SJSA1 (cell line): ENCODE measurements at regions not wholly inside any gene's neighbourhood (a gene's known extent, or its start where the extent isn't known, plus 50 kb on each side); places are given as distances from the start of the nearest gene placed in this dataset.
A peak's percentile ranks its signal among the peaks of the same experiment; 100 is the strongest.
"Not testable (repeated sequence)": the region's sequence is repeated elsewhere in the genome, so short reads cannot be mapped to it uniquely, and the experiment has no call there.

Experiments
- DNase-seq, 2 experiments: peaks; one replicate each; pipeline ENCODE4 v3.0.0-alpha.2; 2015 to 2020; ENCODE audit warnings: low spot score in 2 of 2, low read depth in 1 of 2
- H3K27ac ChIP-seq: fragments of 250-450 bp; sonication (Bioruptor Pico); 2 replicates; pipeline ENCODE4 v1.5.1; 2020; ENCODE audit warnings: mild to moderate bottlenecking, moderate library complexity
- H3K27me3 ChIP-seq: fragments of 250-450 bp; sonication (Bioruptor Pico); replicated peaks from 2 replicates; pipeline ENCODE4 v1.5.1; 2020; ENCODE audit warnings: mild to moderate bottlenecking, moderate library complexity
- H3K36me3 ChIP-seq: fragments of 250-450 bp; sonication (Bioruptor Pico); 2 replicates; pipeline ENCODE4 v1.5.1; 2020; ENCODE audit warnings: mild to moderate bottlenecking
- H3K4me1 ChIP-seq: fragments of 250-450 bp; sonication (Bioruptor Pico); replicated peaks from 2 replicates; pipeline ENCODE4 v1.6.1; 2021; ENCODE audit warnings: mild to moderate bottlenecking
- H3K4me3 ChIP-seq: fragments of 250-450 bp; sonication (Bioruptor Pico); 2 replicates; pipeline ENCODE4 v1.5.1; 2020; ENCODE audit warnings: mild to moderate bottlenecking
- H3K9me3 ChIP-seq: fragments of 250-450 bp; sonication (Bioruptor Pico); replicated peaks from 2 replicates; pipeline ENCODE4 v1.5.1; 2020; ENCODE audit warnings: mild to moderate bottlenecking

DNA sequence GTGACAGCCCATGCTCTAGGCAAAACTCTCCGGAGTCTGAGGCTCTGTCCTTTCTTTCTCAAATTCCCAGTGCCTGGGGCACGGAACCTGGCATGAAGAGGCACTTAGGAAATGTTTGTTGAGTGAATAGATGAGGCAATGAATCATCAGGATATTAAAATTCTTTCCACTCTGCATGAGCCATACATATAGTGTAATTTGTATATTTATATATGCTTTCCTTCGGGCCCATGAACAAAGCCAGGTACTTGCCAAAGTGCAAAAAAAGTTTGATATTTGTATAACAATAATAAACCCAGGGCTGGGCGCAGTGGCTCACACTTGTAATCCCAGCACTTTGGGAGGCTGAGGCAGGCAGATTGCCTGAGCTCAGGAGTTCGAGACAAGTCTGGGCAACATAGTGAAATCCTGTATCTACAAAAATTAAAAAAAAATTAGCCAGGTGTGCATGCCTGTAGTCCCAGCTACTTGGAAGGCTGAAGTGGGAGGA, 212.3 kb upstream of the ZNF217 start:
- H3K36me3 ChIP-seq, result no peaks in the 10 kb centered on the region
- no peaks in the 10 kb centered on the region for H3K27me3 ChIP-seq
- H3K27ac ChIP-seq, result peak overlapping the region; percentile 64
- H3K4me1 ChIP-seq, result peaks cover 23% of the 10 kb centered on the region
- H3K9me3 ChIP-seq, result no peaks in the 10 kb centered on the region
- no peak overlapping the region for H3K4me3 ChIP-seq
- DNase-seq, result peak; percentile 77 to 86

DNA sequence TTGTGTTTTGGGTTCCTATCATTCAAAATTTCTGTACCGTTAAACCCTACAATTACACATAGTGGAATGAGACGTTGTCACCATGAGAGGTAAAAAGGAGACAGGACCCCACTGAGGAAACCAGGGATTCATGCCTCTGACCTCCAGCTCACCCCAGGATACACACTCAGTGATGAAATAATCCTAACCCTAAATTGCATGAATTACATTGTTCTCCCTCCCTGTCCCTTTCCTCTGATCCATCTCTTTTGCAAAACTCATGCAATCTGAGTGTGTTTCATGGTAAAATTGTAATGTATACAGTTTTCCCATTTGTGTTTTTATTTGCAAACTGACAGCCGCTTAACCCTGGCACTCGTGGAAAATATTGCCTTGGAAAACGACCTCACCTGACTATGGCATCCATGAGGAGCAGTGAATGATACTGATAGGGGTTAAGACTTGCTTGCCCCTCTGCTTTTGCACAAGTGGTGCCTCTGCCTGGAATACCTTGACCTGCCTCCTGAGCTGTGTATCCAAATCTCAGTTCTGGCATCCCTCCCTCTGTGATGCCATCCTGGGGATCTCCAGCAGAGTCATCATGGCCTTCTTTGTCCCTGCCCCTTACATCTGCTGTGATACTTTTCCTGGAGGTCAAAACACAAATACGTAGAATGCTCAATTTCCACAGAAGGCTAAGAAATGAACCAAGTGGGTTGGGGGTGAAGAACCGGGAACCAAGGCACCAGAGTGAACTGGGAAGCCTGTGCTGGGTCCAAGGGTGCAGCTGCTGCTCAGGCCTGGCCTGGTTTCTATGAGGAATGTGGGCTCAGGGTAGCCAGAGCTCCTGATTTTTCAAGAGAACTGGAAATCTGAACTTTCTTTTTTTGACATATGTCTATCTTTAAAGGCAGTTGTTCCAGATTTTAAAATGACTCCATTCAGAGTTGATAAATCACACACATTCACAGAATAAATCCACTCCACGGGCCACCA, 211.6 kb upstream of the ZNF217 start:
- H3K36me3 ChIP-seq, result no peaks in the 10 kb centered on the region
- H3K4me3 ChIP-seq, result no peak overlapping the region
- no peak for DNase-seq
- no peaks in the 10 kb centered on the region for H3K27me3 ChIP-seq
- H3K27ac ChIP-seq, result peak overlapping the region; percentile 64
- H3K9me3 ChIP-seq, result no peaks in the 10 kb centered on the region
- peaks cover 23% of the 10 kb centered on the region for H3K4me1 ChIP-seq

DNA sequence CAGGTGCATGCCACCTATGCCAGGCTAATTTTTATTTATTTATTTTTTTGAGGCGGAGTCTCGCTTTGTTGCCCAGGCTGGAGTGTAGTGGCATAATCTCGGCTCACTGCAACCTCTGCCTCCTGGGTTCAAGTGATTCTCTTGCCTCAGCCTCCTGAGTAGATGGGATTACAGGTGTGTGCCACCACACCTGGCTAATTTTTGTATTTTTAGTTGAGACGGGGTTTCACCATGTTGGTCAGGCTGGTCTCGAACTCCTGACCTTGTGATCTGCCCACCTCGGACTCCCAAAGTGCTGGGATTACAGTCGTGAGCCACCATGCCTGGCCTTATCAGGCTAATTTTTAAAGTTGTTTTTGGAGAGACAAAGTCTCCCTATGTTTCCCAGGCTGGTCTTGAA, 210.7 kb upstream of the ZNF217 start:
- peaks cover 23% of the 10 kb centered on the region for H3K4me1 ChIP-seq
- not testable (repeated sequence) for H3K27me3 ChIP-seq, H3K36me3 ChIP-seq, H3K27ac ChIP-seq, H3K4me3 ChIP-seq, DNase-seq, H3K9me3 ChIP-seq

DNA sequence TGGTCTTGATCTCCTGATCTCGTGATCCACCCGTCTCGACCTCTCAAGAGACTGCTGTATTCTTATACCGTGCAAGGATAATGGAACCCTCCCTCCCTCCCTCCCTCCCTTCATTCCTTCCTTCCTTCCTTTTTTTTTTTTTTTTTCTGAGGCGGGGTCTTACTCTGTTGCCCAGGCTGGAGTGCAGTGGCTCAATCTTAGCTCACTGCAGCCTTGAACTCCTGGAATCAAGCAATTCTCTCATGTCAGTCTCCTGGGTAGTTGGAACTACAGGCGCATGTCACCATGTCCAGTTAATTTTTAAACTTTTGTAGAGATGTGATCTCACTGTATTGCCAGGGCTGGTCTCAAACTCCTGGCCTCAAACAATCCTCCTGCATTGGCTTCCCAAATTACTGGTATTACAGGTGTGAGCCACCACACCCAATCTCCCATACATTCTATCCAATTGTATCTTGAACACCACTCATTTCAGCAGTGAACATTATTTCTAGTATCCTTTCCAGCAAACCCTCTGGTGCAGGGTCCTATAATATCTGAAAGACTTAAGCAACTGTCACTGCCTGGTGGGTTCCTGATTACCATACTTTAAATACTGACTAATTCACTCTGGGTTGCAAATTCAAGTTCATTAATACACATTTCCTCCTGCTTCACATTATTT, 210.0 kb upstream of the ZNF217 start:
- no peak overlapping the region for H3K4me3 ChIP-seq

DNA sequence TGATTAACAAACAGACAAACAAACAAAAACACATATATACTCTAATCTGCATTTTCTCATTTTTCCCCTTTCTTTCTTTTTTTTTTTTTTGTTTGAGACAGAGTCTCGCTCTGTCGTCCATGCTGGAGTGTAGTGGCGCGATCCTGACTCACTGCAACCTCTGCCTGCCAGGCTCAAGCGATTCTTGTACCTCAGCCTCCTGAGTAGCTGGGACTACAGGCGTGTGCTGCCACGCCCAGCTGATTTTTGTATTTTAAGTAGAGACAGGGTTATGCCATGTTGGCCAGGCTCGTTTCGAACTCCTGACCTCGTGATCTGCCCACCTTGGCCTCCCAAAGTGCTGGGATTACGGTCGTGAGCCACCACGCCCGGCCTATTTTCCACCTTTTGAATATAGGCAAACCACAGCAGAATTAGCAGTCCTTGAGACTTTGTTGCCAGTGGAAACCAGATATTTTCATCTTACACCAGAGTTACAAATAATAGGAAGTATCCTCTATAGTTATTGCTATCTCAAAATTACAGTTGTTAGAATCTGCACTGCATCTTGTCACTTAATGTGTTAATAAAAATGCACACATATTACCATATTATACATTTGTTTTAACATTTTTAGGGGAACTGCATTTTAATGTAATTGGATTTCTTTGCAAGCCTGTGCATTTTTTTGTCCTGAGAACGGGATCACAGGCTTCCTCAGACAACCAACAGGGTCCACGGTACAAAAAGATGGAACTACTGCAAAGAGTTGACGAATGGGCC, 208.2 kb upstream of the ZNF217 start:
- peaks cover 20% of the 10 kb centered on the region for H3K4me1 ChIP-seq
- DNase-seq, result no peak
- H3K27me3 ChIP-seq, result no peaks in the 10 kb centered on the region
- no peaks in the 10 kb centered on the region for H3K36me3 ChIP-seq
- no peak overlapping the region for H3K4me3 ChIP-seq
- no peak overlapping the region for H3K27ac ChIP-seq
- H3K9me3 ChIP-seq, result no peaks in the 10 kb centered on the region

More for the DNA sequence above, 210.0 kb upstream of the ZNF217 start:
- Histone ChIP-seq H3K27ac (no peak overlapping the region), H3K36me3 (no peaks in the 10 kb centered on the region), H3K4me1 (peaks cover 23% of the 10 kb centered on the region), H3K27me3 (no peaks in the 10 kb centered on the region), H3K9me3 (no peaks in the 10 kb centered on the region)
- no peak for DNase-seq

DNA sequence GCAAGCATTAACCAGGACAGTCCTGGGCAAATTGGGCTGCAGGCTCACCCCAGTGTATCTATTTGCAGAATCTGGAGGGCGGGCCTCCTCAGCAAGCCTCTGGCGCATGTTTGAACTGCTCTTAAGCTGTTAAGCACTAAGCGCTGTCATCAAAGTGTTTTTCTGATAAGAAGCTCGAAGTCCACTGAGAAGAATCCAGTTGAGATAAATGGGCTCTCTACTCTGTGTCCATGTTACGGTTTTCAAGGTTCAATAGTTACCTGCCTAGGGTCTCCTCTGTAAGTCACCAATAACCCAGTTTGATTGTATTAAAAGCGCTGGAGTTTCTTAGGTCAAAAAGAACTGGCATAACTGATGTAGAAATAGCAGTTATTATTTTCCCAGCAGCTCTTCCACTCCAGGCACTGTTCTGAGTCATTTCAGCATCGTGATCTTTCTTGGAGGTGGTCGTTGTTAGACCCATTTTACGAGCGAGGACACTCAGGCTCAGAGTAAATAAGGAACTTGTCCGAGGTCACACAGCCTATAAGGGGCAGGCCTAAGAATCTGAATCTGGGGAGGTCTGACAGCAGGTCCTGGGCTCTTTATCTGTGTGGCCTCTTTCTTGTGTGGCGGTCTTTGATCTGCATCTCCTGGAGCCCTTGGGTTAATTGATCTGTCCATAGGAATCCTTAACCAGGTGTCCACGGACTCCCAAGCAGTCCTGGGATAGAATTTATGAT, 207.4 kb upstream of the ZNF217 start:
- H3K9me3 ChIP-seq, result no peaks in the 10 kb centered on the region
- H3K4me3 ChIP-seq, result no peak overlapping the region
- no peak for DNase-seq
- H3K36me3 ChIP-seq, result no peaks in the 10 kb centered on the region
- H3K27ac ChIP-seq, result no peak overlapping the region
- peaks cover 14% of the 10 kb centered on the region for H3K4me1 ChIP-seq
- H3K27me3 ChIP-seq, result no peaks in the 10 kb centered on the region

DNA sequence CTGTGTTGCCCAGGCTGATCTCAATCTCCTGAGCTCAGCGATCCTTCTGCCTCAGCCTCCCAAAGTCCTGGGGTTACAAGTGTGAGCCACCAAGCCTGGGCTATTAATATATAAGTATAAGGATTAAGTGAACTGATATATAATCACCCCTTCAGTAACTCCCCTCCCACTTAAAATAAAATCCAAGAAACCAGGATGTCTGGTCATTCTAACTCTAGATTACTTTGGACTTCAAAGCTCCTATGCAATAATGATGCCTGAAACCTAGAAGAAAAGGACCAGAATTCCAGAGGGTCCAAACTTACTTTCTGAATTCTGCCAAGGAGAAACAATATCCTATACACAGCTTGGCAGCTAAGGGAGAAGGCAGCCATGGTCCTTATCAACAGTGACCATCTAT, 206.8 kb upstream of the ZNF217 start:
- no peak overlapping the region for H3K4me3 ChIP-seq
- peaks cover 9% of the 10 kb centered on the region for H3K4me1 ChIP-seq
- no peak for DNase-seq
- no peaks in the 10 kb centered on the region for H3K27me3 ChIP-seq
- H3K27ac ChIP-seq, result no peak overlapping the region
- no peaks in the 10 kb centered on the region for H3K9me3 ChIP-seq
- no peaks in the 10 kb centered on the region for H3K36me3 ChIP-seq

DNA sequence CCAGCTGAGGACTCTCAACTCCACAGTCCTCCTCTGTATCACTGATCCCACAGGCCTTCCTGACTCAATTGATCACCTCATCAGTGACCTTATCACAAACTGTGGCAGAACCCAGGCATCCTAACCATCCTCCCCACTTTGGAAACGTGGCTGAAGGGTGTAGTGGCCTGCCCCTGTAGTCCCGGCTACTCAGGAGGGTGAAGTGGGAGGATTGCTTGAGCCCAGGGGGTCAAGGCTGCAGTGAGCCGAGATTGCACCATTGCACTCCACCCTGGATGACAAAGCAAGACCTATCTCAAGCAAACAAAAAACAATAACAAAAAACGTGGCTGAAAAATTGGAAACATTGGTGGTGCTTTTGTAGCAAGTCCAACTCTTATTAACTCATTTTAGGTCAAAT, 203.4 kb upstream of the ZNF217 start:
- Histone ChIP-seq H3K36me3 (no peaks in the 10 kb centered on the region), H3K4me3 (no peak overlapping the region), H3K4me1 (peaks cover 12% of the 10 kb centered on the region), H3K9me3 (no peaks in the 10 kb centered on the region), H3K27me3 (no peaks in the 10 kb centered on the region), H3K27ac (no peak overlapping the region)
- DNase-seq, result no peak

DNA sequence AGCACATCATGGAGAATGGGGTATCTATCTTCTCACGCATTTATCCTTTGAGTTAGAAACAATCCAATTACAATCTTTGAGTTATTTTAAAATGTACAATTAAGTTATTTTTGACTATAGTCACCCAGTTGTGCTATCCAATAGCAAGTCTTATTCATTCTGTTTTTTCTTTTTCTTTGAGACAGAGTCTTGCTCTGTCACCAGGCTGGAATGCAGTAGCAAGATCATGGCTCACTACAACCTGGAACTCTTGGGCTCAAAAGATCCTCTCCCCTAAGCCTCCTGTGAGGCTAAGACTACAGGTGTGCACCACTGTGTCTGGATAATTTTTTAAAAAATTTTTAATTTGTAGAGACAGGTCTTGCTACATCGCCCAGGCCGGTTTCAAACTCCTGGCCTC, 201.5 kb upstream of the ZNF217 start:
- H3K9me3 ChIP-seq, result no peaks in the 10 kb centered on the region
- no peaks in the 10 kb centered on the region for H3K27me3 ChIP-seq
- no peaks in the 10 kb centered on the region for H3K36me3 ChIP-seq
- peak overlapping the region; percentile 10; the same call in 1 of the 2 replicates for H3K27ac ChIP-seq
- H3K4me1 ChIP-seq, result peaks cover 12% of the 10 kb centered on the region
- H3K4me3 ChIP-seq, result no peak overlapping the region
- no peak for DNase-seq

DNA sequence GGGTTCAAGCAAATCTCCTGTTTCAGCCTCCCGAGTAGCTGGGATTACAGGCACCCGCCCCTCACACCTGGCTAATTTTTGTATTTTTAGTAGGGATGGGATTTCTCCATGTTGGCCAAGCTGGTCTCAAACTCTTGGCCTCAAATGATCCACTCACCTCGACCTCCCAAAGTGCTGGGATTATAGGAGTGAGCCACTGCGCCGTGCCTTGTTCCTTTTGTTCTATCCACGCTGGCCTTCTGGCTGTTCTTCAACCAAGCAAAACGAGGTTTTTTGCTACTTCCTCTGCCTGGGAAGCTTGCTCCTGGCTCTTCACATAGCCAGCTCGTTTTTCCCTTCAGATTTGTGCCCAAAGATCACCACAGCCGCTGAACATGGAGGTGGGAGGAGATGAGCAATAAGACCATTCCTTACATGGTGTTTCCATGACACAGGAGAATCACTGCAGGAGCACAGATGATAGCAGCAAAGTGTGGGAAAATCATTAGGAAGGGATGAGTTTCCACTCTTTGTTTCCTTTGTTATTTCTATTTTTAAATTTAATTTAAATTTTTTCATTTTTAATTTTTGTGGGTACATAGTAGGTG, 201.0 kb upstream of the ZNF217 start:
- no peak for DNase-seq
- Histone ChIP-seq H3K9me3 (no peaks in the 10 kb centered on the region), H3K36me3 (no peaks in the 10 kb centered on the region), H3K4me1 (peaks cover 17% of the 10 kb centered on the region), H3K27ac (peak overlapping the region; percentile 10; the same call in 1 of the 2 replicates), H3K4me3 (no peak overlapping the region), H3K27me3 (no peaks in the 10 kb centered on the region)

DNA sequence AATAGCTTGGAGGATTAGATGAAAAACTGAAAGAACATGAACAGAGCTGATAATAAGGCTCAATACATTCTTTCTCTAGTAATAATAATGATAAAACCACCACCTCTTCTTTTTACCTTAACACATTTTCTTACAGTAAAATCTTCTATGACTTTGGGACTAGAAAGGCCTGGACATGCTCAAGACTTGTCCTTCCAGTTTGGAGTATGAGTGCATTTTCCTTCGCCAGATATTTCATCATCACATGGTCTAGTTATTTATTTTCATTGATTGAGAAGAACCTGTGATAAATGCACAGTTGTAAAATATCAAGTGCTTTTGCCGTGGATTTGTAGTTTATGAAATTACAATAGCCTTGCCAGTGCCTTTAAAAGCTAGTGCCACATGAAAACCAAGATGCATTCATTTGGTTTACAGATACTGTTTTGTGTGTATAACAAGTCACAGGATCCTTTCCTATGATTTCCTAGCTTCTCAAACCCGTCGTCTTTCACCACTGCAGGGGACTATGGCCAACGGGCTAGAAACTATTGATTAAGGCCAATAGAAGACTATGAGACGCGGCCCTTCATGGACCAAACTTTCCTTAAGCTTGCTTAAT, 200.2 kb upstream of the ZNF217 start:
- Histone ChIP-seq H3K9me3 (no peaks in the 10 kb centered on the region), H3K27ac (no peak overlapping the region), H3K4me1 (peaks cover 25% of the 10 kb centered on the region), H3K27me3 (no peaks in the 10 kb centered on the region), H3K4me3 (no peak overlapping the region), H3K36me3 (no peaks in the 10 kb centered on the region)
- no peak for DNase-seq

DNA sequence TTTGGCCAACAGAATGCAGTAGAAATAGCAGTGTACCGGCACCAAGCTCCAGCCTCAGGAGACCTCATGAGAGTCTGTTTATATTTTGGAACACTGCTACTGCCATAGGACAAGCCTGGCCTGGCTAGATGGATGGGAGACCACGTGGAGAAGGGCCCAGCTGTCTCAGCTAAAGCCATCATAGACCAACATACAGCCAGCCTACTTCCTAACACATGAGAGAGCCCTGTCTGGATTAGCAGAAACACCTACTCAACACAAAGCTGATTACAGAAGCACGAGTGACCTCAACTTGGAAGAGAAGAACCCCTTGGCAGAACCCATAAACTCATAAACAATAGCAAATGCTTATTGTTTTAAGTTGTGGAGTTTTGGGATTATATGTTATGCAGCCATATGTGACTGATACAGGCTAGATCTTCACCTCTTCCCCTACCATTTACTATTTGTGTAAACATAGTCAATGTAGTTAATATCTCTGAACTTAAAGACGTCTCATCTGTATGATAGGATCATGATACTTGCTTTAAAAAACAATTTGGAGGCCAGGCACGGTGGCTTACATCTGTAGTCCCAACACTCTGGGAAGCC, 199.4 kb upstream of the ZNF217 start:
- Histone ChIP-seq H3K4me3 (no peak overlapping the region), H3K27me3 (no peaks in the 10 kb centered on the region), H3K27ac (no peak overlapping the region), H3K4me1 (peaks cover 25% of the 10 kb centered on the region), H3K9me3 (no peaks in the 10 kb centered on the region), H3K36me3 (no peaks in the 10 kb centered on the region)
- DNase-seq, result no peak
